ENCODE measurements at regions not wholly inside any gene's neighbourhood (a gene's known extent, or its start where the extent isn't known, plus 50 kb on each side); places are given as distances from the start of the nearest gene placed in this dataset.
A peak's percentile ranks its signal among the peaks of the same experiment; 100 is the strongest.

- H3K36me3 ChIP-seq: no peaks in the 10 kb centered on the region
- no peak overlapping the region for H3K27ac ChIP-seq
- DNase-seq: peak; percentile 49
- 93 to 95% methylated on average over 24 of the region's 24 CpGs for WGBS, 2 donors
- no peaks in the 10 kb centered on the region for H3K4me1 ChIP-seq
- no peak overlapping the region for H3K4me3 ChIP-seq
- TF ChIP-seq POLR2A (IDR thresholded peaks at IDR 0.05): no peak
- TF ChIP-seq POLR2AphosphoS5 (IDR thresholded peaks at IDR 0.05): no peak
- no peak for TF ChIP-seq CTCF (IDR thresholded peaks at IDR 0.05)
- no peak for TF ChIP-seq EP300 (IDR thresholded peaks at IDR 0.05)
- H3K9me3 ChIP-seq: no peaks in the 10 kb centered on the region
- intact Hi-C loops (cut with DNase I): no loop called here
- no peaks in the 10 kb centered on the region for H3K27me3 ChIP-seq
Observed at GRCh38 chr1:72649211-72649888, 367.0 kb upstream of the NEGR1 start.

GRCh38 chr1:72648465-72648864 lies 366.1 kb upstream of the NEGR1 start:
- peak; percentile 56 for DNase-seq
- no peaks in the 10 kb centered on the region for H3K27me3 ChIP-seq
- WGBS, 2 donors: 56 to 61% methylated on average over 5 of the region's 5 CpGs
- H3K4me3 ChIP-seq: no peak overlapping the region
- no peaks in the 10 kb centered on the region for H3K36me3 ChIP-seq
- H3K27ac ChIP-seq: no peak overlapping the region
- TF ChIP-seq POLR2AphosphoS5 (IDR thresholded peaks at IDR 0.05): no peak
- TF ChIP-seq POLR2A (IDR thresholded peaks at IDR 0.05): no peak
- TF ChIP-seq EP300 (IDR thresholded peaks at IDR 0.05): no peak
- no peak for TF ChIP-seq CTCF (IDR thresholded peaks at IDR 0.05)
- H3K4me1 ChIP-seq: no peaks in the 10 kb centered on the region
- intact Hi-C loops (cut with DNase I): no loop called here
- no peaks in the 10 kb centered on the region for H3K9me3 ChIP-seq

GRCh38 chr1:72643142-72643541 lies 360.8 kb upstream of the NEGR1 start:
- H3K36me3 ChIP-seq: no peaks in the 10 kb centered on the region
- H3K9me3 ChIP-seq: no peaks in the 10 kb centered on the region
- WGBS, 2 donors: 65 to 78% methylated on average over 2 of the region's 2 CpGs
- intact Hi-C loops (cut with DNase I): no loop called here
- H3K27ac ChIP-seq: no peak overlapping the region
- no peak overlapping the region for H3K4me3 ChIP-seq
- no peak for DNase-seq
- TF ChIP-seq CTCF (IDR thresholded peaks at IDR 0.05) (no peak), POLR2A (IDR thresholded peaks at IDR 0.05) (no peak), EP300 (IDR thresholded peaks at IDR 0.05) (no peak), POLR2AphosphoS5 (IDR thresholded peaks at IDR 0.05) (no peak)
- no peaks in the 10 kb centered on the region for H3K4me1 ChIP-seq
- H3K27me3 ChIP-seq: no peaks in the 10 kb centered on the region

GRCh38 chr1:72637593-72637992 lies 355.3 kb upstream of the NEGR1 start:
- TF ChIP-seq EP300 (IDR thresholded peaks at IDR 0.05) (no peak), CTCF (IDR thresholded peaks at IDR 0.05) (no peak), POLR2AphosphoS5 (IDR thresholded peaks at IDR 0.05) (no peak), POLR2A (IDR thresholded peaks at IDR 0.05) (no peak)
- Histone ChIP-seq H3K4me1 (no peaks in the 10 kb centered on the region), H3K9me3 (no peaks in the 10 kb centered on the region), H3K36me3 (no peaks in the 10 kb centered on the region), H3K27me3 (no peaks in the 10 kb centered on the region), H3K27ac (no peak overlapping the region), H3K4me3 (no peak overlapping the region)
- intact Hi-C loops (cut with DNase I): no loop called here
- no peak for DNase-seq
- WGBS, 2 donors: 74 to 92% methylated on average over 1 of the region's 1 CpG

GRCh38 chr1:72636631-72637030 lies 354.3 kb upstream of the NEGR1 start:
- no peaks in the 10 kb centered on the region for H3K9me3 ChIP-seq
- intact Hi-C loops (cut with DNase I): no loop called here
- DNase-seq: no peak

More at GRCh38 chr1:72636631-72637030, 354.3 kb upstream of the NEGR1 start:
- H3K4me1 ChIP-seq: no peaks in the 10 kb centered on the region
- H3K36me3 ChIP-seq: no peaks in the 10 kb centered on the region
- TF ChIP-seq POLR2AphosphoS5 (IDR thresholded peaks at IDR 0.05): no peak
- no peak for TF ChIP-seq EP300 (IDR thresholded peaks at IDR 0.05)
- TF ChIP-seq CTCF (IDR thresholded peaks at IDR 0.05): no peak
- no peak for TF ChIP-seq POLR2A (IDR thresholded peaks at IDR 0.05)
- H3K4me3 ChIP-seq: no peak overlapping the region
- H3K27me3 ChIP-seq: no peaks in the 10 kb centered on the region
- WGBS, 2 donors: 58 to 80% methylated on average over 2 of the region's 2 CpGs
- no peak overlapping the region for H3K27ac ChIP-seq

All from sigmoid colon (tissue), 6 donors.